ENCODE measurements at regions not wholly inside any gene's neighbourhood (a gene's known extent, or its start where the extent isn't known, plus 50 kb on each side); places are given as distances from the start of the nearest gene placed in this dataset.

- intact Hi-C loops (cut with micrococcal nuclease): no loop called here
- H3K27ac Mint-ChIP-seq: no peak overlapping the region
- H3K9me3 Mint-ChIP-seq: peaks cover 0 to 15% (median 6%) of the 10 kb centered on the region in 7 donors
- DNase-seq: no peak
- H3K27me3 Mint-ChIP-seq (ENCODE audit: low read depth in 3 of 3): peaks cover 1 to 10% (median 8%) of the 10 kb centered on the region in 3 donors
- no peaks in the 10 kb centered on the region for H3K4me1 ChIP-seq (ENCODE audit: control insufficient read depth in 1 of 2, insufficient read depth in 2 of 2, low read length in 2 of 2)
- no peaks in the 10 kb centered on the region for H3K27me3 ChIP-seq (ENCODE audit: control insufficient read depth in 2 of 2, insufficient read depth in 2 of 2, low read length in 2 of 2)
- H3K9ac ChIP-seq (ENCODE audit: insufficient read depth, low read length, poor library complexity, severe bottlenecking): no peak overlapping the region
- TF ChIP-seq CTCF (IDR thresholded peaks at IDR 0.05): no peak
- no peak overlapping the region for H3K4me2 ChIP-seq (replicated peaks; ENCODE audit: extremely low read depth, low read length, poor library complexity, severe bottlenecking)
- no peaks in the 10 kb centered on the region for H3K79me2 ChIP-seq (ENCODE audit: insufficient read depth, low read length)
- no peak overlapping the region for H3K4me3 ChIP-seq (replicated peaks in 1 of 3; ENCODE audit: low read depth in 2 of 3, low read length in 3 of 3)
- H3K36me3 ChIP-seq (replicated peaks in 1 of 2; ENCODE audit: control insufficient read depth in 1 of 2, insufficient read depth in 2 of 2, low read length in 2 of 2): no peaks in the 10 kb centered on the region
- no peaks in the 10 kb centered on the region for H3K36me3 Mint-ChIP-seq
- no peaks in the 10 kb centered on the region for H3K4me1 Mint-ChIP-seq
- no peak overlapping the region for H2AFZ ChIP-seq (ENCODE audit: insufficient read depth, low read depth, low read length, poor library complexity, severe bottlenecking)
- no peak overlapping the region for H3K4me3 Mint-ChIP-seq
- no peak overlapping the region for H3K27ac ChIP-seq (ENCODE audit: low read depth in 1 of 2, low read length in 2 of 2)
- no peaks in the 10 kb centered on the region for H4K20me1 ChIP-seq (ENCODE audit: insufficient read depth, low read length)
- H3K9me3 ChIP-seq (replicated peaks in 1 of 2; ENCODE audit: control insufficient read depth in 1 of 2, insufficient read depth in 1 of 2, low read length in 2 of 2): peaks cover 0 to 2% of the 10 kb centered on the region in 2 donors
- no CpG with 5 or more reads among the region's 2 CpGs for WGBS (ENCODE audit: insufficient coverage)
Measured at GRCh38 chr6:10276106-10276505, 138.8 kb downstream of the TFAP2A start.

DNA sequence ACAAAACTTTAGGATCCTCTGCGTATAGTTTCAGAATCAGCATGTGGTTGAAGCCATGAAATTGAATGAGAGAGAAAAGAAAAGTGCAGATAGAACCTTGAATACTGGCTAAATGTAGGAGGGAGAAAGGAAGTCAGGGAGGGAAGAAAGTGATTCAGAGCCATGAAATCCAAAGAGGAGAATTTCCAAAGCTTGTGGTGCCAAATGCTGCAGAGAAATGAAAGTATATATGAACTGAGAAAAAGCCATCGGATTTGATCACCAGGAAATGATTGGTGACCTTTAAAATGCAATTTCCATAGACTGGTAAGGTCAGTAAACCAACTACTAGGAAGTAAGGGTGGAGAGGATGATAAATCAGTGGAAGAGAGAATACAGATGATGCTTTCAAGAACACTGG is 142.3 kb downstream of the TFAP2A start:
- no peaks in the 10 kb centered on the region for H3K4me1 ChIP-seq (ENCODE audit: control insufficient read depth in 1 of 2, insufficient read depth in 2 of 2, low read length in 2 of 2)
- no peak overlapping the region for H2AFZ ChIP-seq (ENCODE audit: insufficient read depth, low read depth, low read length, poor library complexity, severe bottlenecking)
- H3K79me2 ChIP-seq (ENCODE audit: insufficient read depth, low read length): no peaks in the 10 kb centered on the region
- intact Hi-C loops (cut with micrococcal nuclease): no loop called here
- peaks cover 7 to 25% (median 19%) of the 10 kb centered on the region in 3 donors for H3K27me3 Mint-ChIP-seq (ENCODE audit: low read depth in 3 of 3)
- TF ChIP-seq CTCF (IDR thresholded peaks at IDR 0.05): no peak
- H3K9ac ChIP-seq (ENCODE audit: insufficient read depth, low read length, poor library complexity, severe bottlenecking): no peak overlapping the region
- H3K4me1 Mint-ChIP-seq: no peaks in the 10 kb centered on the region
- no peak overlapping the region for H3K4me2 ChIP-seq (replicated peaks; ENCODE audit: extremely low read depth, low read length, poor library complexity, severe bottlenecking)
- H3K36me3 ChIP-seq (replicated peaks in 1 of 2; ENCODE audit: control insufficient read depth in 1 of 2, insufficient read depth in 2 of 2, low read length in 2 of 2): no peaks in the 10 kb centered on the region
- no peaks in the 10 kb centered on the region for H3K9me3 ChIP-seq (replicated peaks in 1 of 2; ENCODE audit: control insufficient read depth in 1 of 2, insufficient read depth in 1 of 2, low read length in 2 of 2)
- no peak overlapping the region for H3K27ac ChIP-seq (ENCODE audit: low read depth in 1 of 2, low read length in 2 of 2)
- peaks cover 6 to 12% of the 10 kb centered on the region in 2 donors for H3K27me3 ChIP-seq (ENCODE audit: control insufficient read depth in 2 of 2, insufficient read depth in 2 of 2, low read length in 2 of 2)
- no peak for DNase-seq
- WGBS (ENCODE audit: insufficient coverage): 100% methylated on average over 1 of the region's 2 CpGs
- no peaks in the 10 kb centered on the region for H4K20me1 ChIP-seq (ENCODE audit: insufficient read depth, low read length)
- no peak overlapping the region for H3K27ac Mint-ChIP-seq
- H3K36me3 Mint-ChIP-seq: no peaks in the 10 kb centered on the region
- H3K4me3 ChIP-seq (replicated peaks in 1 of 3; ENCODE audit: low read depth in 2 of 3, low read length in 3 of 3): no peak overlapping the region
- no peak overlapping the region for H3K4me3 Mint-ChIP-seq
- peaks cover 0 to 10% (median 2%) of the 10 kb centered on the region in 7 donors for H3K9me3 Mint-ChIP-seq
